Upper lobe of left lung (tissue), 6 donors: ENCODE measurements at regions not wholly inside any gene's neighbourhood (a gene's known extent, or its start where the extent isn't known, plus 50 kb on each side); places are given as distances from the start of the nearest gene placed in this dataset.

Source experiments
- ATAC-seq, 2 donors: fragments of 200-7000 bp; cut with Tn5 transposase; one replicate each; pipeline ENCODE4 v1.9.1; 2022; ENCODE audit warnings: mild to moderate bottlenecking in 2 of 2, moderate library complexity in 2 of 2; ENCODE audit not compliant: low FRiP score in 2 of 2
- DNase-seq, 2 donors: peaks; one replicate each; pipeline ENCODE4 v3.0.0-alpha.2; 2019 to 2020
- H3K27ac ChIP-seq, 4 donors: fragments of 200-600 bp; sonication (generic); one replicate each; pipeline ENCODE4 v1.5.1; 2016 to 2019
- H3K27me3 ChIP-seq, 4 donors: fragments of 200-600 bp; sonication (generic); one replicate each; pipeline ENCODE4 v1.5.1; 2017 to 2019
- H3K36me3 ChIP-seq, 4 donors: fragments of 200-600 bp; sonication (generic); one replicate each; pipeline ENCODE4 v1.5.1; 2016 to 2019
- H3K4me1 ChIP-seq, 4 donors: fragments of 200-600 bp; sonication (generic); one replicate each; pipeline ENCODE4 v1.5.1; 2018 to 2019
- H3K4me3 ChIP-seq, 4 donors: fragments of 200-600 bp; sonication (generic); one replicate each; pipeline ENCODE4 v1.5.1; 2017 to 2019; ENCODE audit warnings: mild to moderate bottlenecking in 2 of 4, moderate library complexity in 1 of 4
- H3K9me3 ChIP-seq, 4 donors: fragments of 200-600 bp; sonication (generic); one replicate each; pipeline ENCODE4 v1.5.1; 2018 to 2019
- CTCF ChIP-seq, 6 experiments: fragments of 450-650 bp in 4 of 6; fragments of 200-600 bp in 2 of 6; sonication (generic) in 2 of 6; IDR thresholded peaks; one replicate each; pipeline ENCODE4 v1.5.1; 2016 to 2019; ENCODE audit warnings: antibody characterized with exemption in 6 of 6
- EP300 ChIP-seq, 4 donors: sonication (generic); formaldehyde crosslinking; IDR thresholded peaks; one replicate each; pipeline ENCODE4 v1.5.1; 2017; ENCODE audit warnings: antibody characterized with exemption in 4 of 4, control low read depth in 2 of 4
- POLR2A ChIP-seq, 4 donors: fragments of 450-650 bp; IDR thresholded peaks; one replicate each; pipeline ENCODE4 v1.5.1; 2016 to 2017; ENCODE audit warnings: antibody characterized with exemption in 4 of 4, mild to moderate bottlenecking in 2 of 4
- POLR2AphosphoS5 ChIP-seq, 2 donors: sonication (generic); formaldehyde crosslinking; IDR thresholded peaks; one replicate each; pipeline ENCODE4 v1.5.1; 2017; ENCODE audit warnings: antibody characterized with exemption in 2 of 2
- WGBS, 2 donors: methylation state at CpG; one replicate each; pipeline ENCODE4 v1.1.5; 2017 to 2018; 5-methylcytosine and 5-hydroxymethylcytosine counted together
- donor health status: DM: no; HTN: no; CAD: no; lungs with moderate emphysema.
- donor health status: DM: no; HTN: yes; CAD: no; lungs with severe emphysema.

- H3K27me3 ChIP-seq = no peaks in the 10 kb centered on the region
- DNase-seq = no peak
- H3K36me3 ChIP-seq = no peaks in the 10 kb centered on the region
- WGBS, 2 donors = 89 to 90% methylated on average over 3 of the region's 3 CpGs
- ATAC-seq = no peak
- peaks cover 0 to 4% (median 0%) of the 10 kb centered on the region in 4 donors for H3K4me1 ChIP-seq
- no peak overlapping the region for H3K27ac ChIP-seq
- TF ChIP-seq CTCF (IDR thresholded peaks at IDR 0.05) (no peak), EP300 (IDR thresholded peaks at IDR 0.05) (no peak), POLR2AphosphoS5 (IDR thresholded peaks at IDR 0.05) (no peak), POLR2A (IDR thresholded peaks at IDR 0.05) (no peak)
- no peak overlapping the region for H3K4me3 ChIP-seq
- no peaks in the 10 kb centered on the region for H3K9me3 ChIP-seq
Measured at GRCh38 chr2:187871506-187871905, 317.3 kb upstream of the TFPI start.

- Histone ChIP-seq H3K4me1 (peaks cover 0 to 4% (median 0%) of the 10 kb centered on the region in 4 donors), H3K27ac (no peak overlapping the region), H3K4me3 (no peak overlapping the region), H3K36me3 (no peaks in the 10 kb centered on the region), H3K9me3 (no peaks in the 10 kb centered on the region), H3K27me3 (no peaks in the 10 kb centered on the region)
- 80 to 86% methylated on average over 2 of the region's 2 CpGs for WGBS, 2 donors
- TF ChIP-seq CTCF (IDR thresholded peaks at IDR 0.05) (no peak), POLR2A (IDR thresholded peaks at IDR 0.05) (no peak), EP300 (IDR thresholded peaks at IDR 0.05) (no peak), POLR2AphosphoS5 (IDR thresholded peaks at IDR 0.05) (no peak)
- DNase-seq = no peak
- ATAC-seq = no peak
Measured at GRCh38 chr2:187873132-187873531, 318.9 kb upstream of the TFPI start.

- no peaks in the 10 kb centered on the region for H3K36me3 ChIP-seq
- no peak overlapping the region for H3K4me3 ChIP-seq
- WGBS, 2 donors = 28 to 38% methylated on average over 2 of the region's 2 CpGs
- no peak overlapping the region for H3K27ac ChIP-seq
- no peak for DNase-seq
- H3K9me3 ChIP-seq = no peaks in the 10 kb centered on the region
- no peaks in the 10 kb centered on the region for H3K27me3 ChIP-seq
- no peak for TF ChIP-seq POLR2AphosphoS5 (IDR thresholded peaks at IDR 0.05)
- TF ChIP-seq CTCF (IDR thresholded peaks at IDR 0.05) = no peak
- no peak for TF ChIP-seq EP300 (IDR thresholded peaks at IDR 0.05)
- no peak for TF ChIP-seq POLR2A (IDR thresholded peaks at IDR 0.05)
- H3K4me1 ChIP-seq = peaks cover 0 to 4% (median 0%) of the 10 kb centered on the region in 4 donors
- ATAC-seq = no peak
Measured at GRCh38 chr2:187874786-187875185, 320.6 kb upstream of the TFPI start.

- no peak overlapping the region for H3K27ac ChIP-seq
- DNase-seq (no peak), ATAC-seq (no peak)
- peaks cover 0 to 4% (median 0%) of the 10 kb centered on the region in 4 donors for H3K4me1 ChIP-seq
- H3K36me3 ChIP-seq = no peaks in the 10 kb centered on the region
- H3K9me3 ChIP-seq = no peaks in the 10 kb centered on the region
- TF ChIP-seq CTCF (IDR thresholded peaks at IDR 0.05) = no peak
- no peak for TF ChIP-seq EP300 (IDR thresholded peaks at IDR 0.05)
- TF ChIP-seq POLR2AphosphoS5 (IDR thresholded peaks at IDR 0.05) = no peak
- TF ChIP-seq POLR2A (IDR thresholded peaks at IDR 0.05) = no peak
- no peaks in the 10 kb centered on the region for H3K27me3 ChIP-seq
- H3K4me3 ChIP-seq = no peak overlapping the region
- 51 to 54% methylated on average over 3 of the region's 3 CpGs for whole genome bisulfite sequencing, 2 donors
Measured at GRCh38 chr2:187875261-187876141, 321.3 kb upstream of the TFPI start.

GRCh38 chr2:187876554-187876953 lies 322.3 kb upstream of the TFPI start:
- DNase-seq (no peak), ATAC-seq (no peak)
- TF ChIP-seq CTCF (IDR thresholded peaks at IDR 0.05) = no peak
- no peak for TF ChIP-seq EP300 (IDR thresholded peaks at IDR 0.05)
- TF ChIP-seq POLR2AphosphoS5 (IDR thresholded peaks at IDR 0.05) = no peak
- no peak for TF ChIP-seq POLR2A (IDR thresholded peaks at IDR 0.05)
- peaks cover 0 to 4% (median 0%) of the 10 kb centered on the region in 4 donors for H3K4me1 ChIP-seq
- H3K9me3 ChIP-seq = no peaks in the 10 kb centered on the region
- no peaks in the 10 kb centered on the region for H3K36me3 ChIP-seq
- no peaks in the 10 kb centered on the region for H3K27me3 ChIP-seq
- H3K4me3 ChIP-seq = no peak overlapping the region
- no peak overlapping the region for H3K27ac ChIP-seq
- WGBS, 2 donors = 74 to 76% methylated on average over 5 of the region's 5 CpGs
